ENCODE measurements at regions not wholly inside any gene's neighbourhood (a gene's known extent, or its start where the extent isn't known, plus 50 kb on each side); places are given as distances from the start of the nearest gene placed in this dataset.

- no peak for DNase-seq
Observed at GRCh38 chr18:4851301-4851976, 345.6 kb downstream of the AKAIN1 start.

GRCh38 chr18:4847056-4847455 lies 350.0 kb downstream of the AKAIN1 start:
- no peak for DNase-seq

GRCh38 chr18:4844320-4844719 lies 352.7 kb downstream of the AKAIN1 start:
- DNase-seq = no peak

- DNase-seq = no peak
Observed at GRCh38 chr18:4843771-4844170, 353.3 kb downstream of the AKAIN1 start.

GRCh38 chr18:4842751-4843150 lies 354.3 kb downstream of the AKAIN1 start:
- DNase-seq = no peak

- no peak for DNase-seq
Observed at GRCh38 chr18:4842287-4842686, 354.8 kb downstream of the AKAIN1 start.

- no peak for DNase-seq
Observed at GRCh38 chr18:4839639-4840038, 357.4 kb downstream of the AKAIN1 start.

GRCh38 chr18:4836141-4836540 lies 360.9 kb downstream of the AKAIN1 start:
- DNase-seq = no peak

- no peak for DNase-seq
Observed at GRCh38 chr18:4831791-4832375, 365.2 kb downstream of the AKAIN1 start.

GRCh38 chr18:4831127-4831526 lies 365.9 kb downstream of the AKAIN1 start:
- no peak for DNase-seq

- no peak for DNase-seq
Observed at GRCh38 chr18:4823091-4823490, 368.0 kb upstream of the DLGAP1 start.

GRCh38 chr18:4821801-4822200 lies 366.7 kb upstream of the DLGAP1 start:
- DNase-seq = no peak

- DNase-seq = no peak
Observed at GRCh38 chr18:4817665-4818064, 362.6 kb upstream of the DLGAP1 start.

- no peak for DNase-seq
Observed at GRCh38 chr18:4813708-4814107, 358.6 kb upstream of the DLGAP1 start.

GRCh38 chr18:4808891-4809290 lies 353.8 kb upstream of the DLGAP1 start:
- no peak for DNase-seq

- DNase-seq = no peak
Observed at GRCh38 chr18:4807604-4808293, 352.6 kb upstream of the DLGAP1 start.

GRCh38 chr18:4806331-4806730 lies 351.2 kb upstream of the DLGAP1 start:
- DNase-seq = no peak

GRCh38 chr18:4802296-4802695 lies 347.2 kb upstream of the DLGAP1 start:
- no peak for DNase-seq

- DNase-seq = no peak
Observed at GRCh38 chr18:4801151-4801550, 346.0 kb upstream of the DLGAP1 start.

- no peak for DNase-seq
Observed at GRCh38 chr18:4797002-4797685, 342.0 kb upstream of the DLGAP1 start.

- DNase-seq = no peak
Observed at GRCh38 chr18:4789506-4789905, 334.4 kb upstream of the DLGAP1 start.

- DNase-seq = no peak
Observed at GRCh38 chr18:4781873-4782272, 326.8 kb upstream of the DLGAP1 start.

- no peak for DNase-seq
Observed at GRCh38 chr18:4765401-4765800, 310.3 kb upstream of the DLGAP1 start.

- no peak for DNase-seq
Observed at GRCh38 chr18:4762330-4762729, 307.2 kb upstream of the DLGAP1 start.
